ENCODE measurements at regions not wholly inside any gene's neighbourhood (a gene's known extent, or its start where the extent isn't known, plus 50 kb on each side); places are given as distances from the start of the nearest gene placed in this dataset.

GRCh38 chr7:43022008-43022407 lies 89.8 kb downstream of the MRPL32 start:
- Histone ChIP-seq H3K27ac (no peak overlapping the region), H3K9me3 (replicated peaks) (no peaks in the 10 kb centered on the region), H3K36me3 (no peaks in the 10 kb centered on the region), H3K27me3 (replicated peaks) (no peaks in the 10 kb centered on the region; the same call in 1 of the 2 replicates), H3K4me3 (no peak overlapping the region), H3K4me1 (replicated peaks) (no peaks in the 10 kb centered on the region)
- no peak for DNase-seq (ENCODE audit: low read depth in 1 of 2, low spot score in 2 of 2)

- Histone ChIP-seq H3K4me1 (replicated peaks) (peaks cover 3% of the 10 kb centered on the region; the same call in 1 of the 2 replicates), H3K36me3 (no peaks in the 10 kb centered on the region), H3K27ac (no peak overlapping the region), H3K27me3 (replicated peaks) (no peaks in the 10 kb centered on the region), H3K4me3 (no peak overlapping the region), H3K9me3 (replicated peaks) (no peaks in the 10 kb centered on the region)
- DNase-seq (ENCODE audit: low read depth in 1 of 2, low spot score in 2 of 2) = no peak
These were observed 79.1 kb upstream of the HECW1 start for GRCh38 chr7:43033369-43033768.

GRCh38 chr7:43034535-43035002 lies 77.9 kb upstream of the HECW1 start:
- Histone ChIP-seq H3K4me3 (no peak overlapping the region), H3K36me3 (no peaks in the 10 kb centered on the region), H3K9me3 (replicated peaks) (no peaks in the 10 kb centered on the region), H3K27me3 (replicated peaks) (no peaks in the 10 kb centered on the region), H3K27ac (no peak overlapping the region), H3K4me1 (replicated peaks) (peaks cover 7% of the 10 kb centered on the region; the same call in 1 of the 2 replicates)
- no peak for DNase-seq (ENCODE audit: low read depth in 1 of 2, low spot score in 2 of 2)

- H3K36me3 ChIP-seq = no peaks in the 10 kb centered on the region
- H3K4me3 ChIP-seq = no peak overlapping the region
- no peaks in the 10 kb centered on the region for H3K27me3 ChIP-seq (replicated peaks)
- no peak for DNase-seq (ENCODE audit: low read depth in 1 of 2, low spot score in 2 of 2)
- peaks cover 12% of the 10 kb centered on the region; the same call in 1 of the 2 replicates for H3K4me1 ChIP-seq (replicated peaks)
- H3K9me3 ChIP-seq (replicated peaks) = no peaks in the 10 kb centered on the region
- H3K27ac ChIP-seq = no peak overlapping the region
These were observed 74.9 kb upstream of the HECW1 start for GRCh38 chr7:43037531-43037930.

GRCh38 chr7:43038254-43038653 lies 74.2 kb upstream of the HECW1 start:
- H3K27me3 ChIP-seq (replicated peaks) = no peaks in the 10 kb centered on the region
- H3K9me3 ChIP-seq (replicated peaks) = no peaks in the 10 kb centered on the region
- no peak overlapping the region for H3K4me3 ChIP-seq
- no peak overlapping the region for H3K27ac ChIP-seq
- no peaks in the 10 kb centered on the region for H3K36me3 ChIP-seq
- peaks cover 16% of the 10 kb centered on the region; the same call in 1 of the 2 replicates for H3K4me1 ChIP-seq (replicated peaks)
- peak in 1 of 2 experiments; percentile 26 for DNase-seq (ENCODE audit: low read depth in 1 of 2, low spot score in 2 of 2)

- DNase-seq (ENCODE audit: low read depth in 1 of 2, low spot score in 2 of 2) = no peak
- Histone ChIP-seq H3K27ac (no peak overlapping the region), H3K4me1 (replicated peaks) (peaks cover 20% of the 10 kb centered on the region), H3K4me3 (no peak overlapping the region), H3K27me3 (replicated peaks) (no peaks in the 10 kb centered on the region), H3K36me3 (no peaks in the 10 kb centered on the region), H3K9me3 (replicated peaks) (no peaks in the 10 kb centered on the region)
These were observed 73.1 kb upstream of the HECW1 start for GRCh38 chr7:43039346-43039745.

- DNase-seq (ENCODE audit: low read depth in 1 of 2, low spot score in 2 of 2) = no peak
- no peak overlapping the region for H3K27ac ChIP-seq
- no peaks in the 10 kb centered on the region for H3K27me3 ChIP-seq (replicated peaks)
- peaks cover 29% of the 10 kb centered on the region for H3K4me1 ChIP-seq (replicated peaks)
- no peak overlapping the region for H3K4me3 ChIP-seq
- H3K36me3 ChIP-seq = no peaks in the 10 kb centered on the region
- no peaks in the 10 kb centered on the region for H3K9me3 ChIP-seq (replicated peaks)
These were observed 72.0 kb upstream of the HECW1 start for GRCh38 chr7:43040461-43040860.

GRCh38 chr7:43041105-43041504 lies 71.3 kb upstream of the HECW1 start:
- DNase-seq (ENCODE audit: low read depth in 1 of 2, low spot score in 2 of 2) = no peak
- Histone ChIP-seq H3K4me3 (no peak overlapping the region), H3K27me3 (replicated peaks) (no peaks in the 10 kb centered on the region), H3K4me1 (replicated peaks) (peaks cover 29% of the 10 kb centered on the region), H3K9me3 (replicated peaks) (no peaks in the 10 kb centered on the region), H3K27ac (no peak overlapping the region), H3K36me3 (no peaks in the 10 kb centered on the region)

GRCh38 chr7:43041724-43042123 lies 70.7 kb upstream of the HECW1 start:
- no peak overlapping the region for H3K4me3 ChIP-seq
- H3K27me3 ChIP-seq (replicated peaks) = no peaks in the 10 kb centered on the region
- DNase-seq (ENCODE audit: low read depth in 1 of 2, low spot score in 2 of 2) = no peak
- H3K27ac ChIP-seq = no peak overlapping the region
- H3K36me3 ChIP-seq = no peaks in the 10 kb centered on the region
- peaks cover 29% of the 10 kb centered on the region for H3K4me1 ChIP-seq (replicated peaks)
- H3K9me3 ChIP-seq (replicated peaks) = no peaks in the 10 kb centered on the region

GRCh38 chr7:43042302-43042701 lies 70.1 kb upstream of the HECW1 start:
- Histone ChIP-seq H3K27ac (no peak overlapping the region), H3K27me3 (replicated peaks) (no peaks in the 10 kb centered on the region), H3K36me3 (no peaks in the 10 kb centered on the region), H3K4me1 (replicated peaks) (peaks cover 29% of the 10 kb centered on the region), H3K9me3 (replicated peaks) (no peaks in the 10 kb centered on the region), H3K4me3 (no peak overlapping the region)
- DNase-seq (ENCODE audit: low read depth in 1 of 2, low spot score in 2 of 2) = peak in 1 of 2 experiments; percentile 12

- DNase-seq (ENCODE audit: low read depth in 1 of 2, low spot score in 2 of 2) = peak in 1 of 2 experiments; percentile 38
- Histone ChIP-seq H3K4me1 (replicated peaks) (peaks cover 22% of the 10 kb centered on the region), H3K27me3 (replicated peaks) (no peaks in the 10 kb centered on the region), H3K9me3 (replicated peaks) (no peaks in the 10 kb centered on the region), H3K27ac (no peak overlapping the region; the same call in 1 of the 2 replicates), H3K4me3 (no peak overlapping the region), H3K36me3 (no peaks in the 10 kb centered on the region)
These were observed 67.9 kb upstream of the HECW1 start for GRCh38 chr7:43044511-43044910.

- H3K4me1 ChIP-seq (replicated peaks) = no peaks in the 10 kb centered on the region
- H3K9me3 ChIP-seq (replicated peaks) = no peaks in the 10 kb centered on the region
- no peak overlapping the region for H3K27ac ChIP-seq
- H3K4me3 ChIP-seq = no peak overlapping the region
- no peaks in the 10 kb centered on the region for H3K27me3 ChIP-seq (replicated peaks)
- H3K36me3 ChIP-seq = no peaks in the 10 kb centered on the region
- DNase-seq (ENCODE audit: low read depth in 1 of 2, low spot score in 2 of 2) = no peak
These were observed 58.3 kb upstream of the HECW1 start for GRCh38 chr7:43054052-43054722.

GRCh38 chr7:43057141-43057540 lies 55.3 kb upstream of the HECW1 start:
- H3K4me1 ChIP-seq (replicated peaks) = no peaks in the 10 kb centered on the region
- H3K36me3 ChIP-seq = no peaks in the 10 kb centered on the region
- no peak for DNase-seq (ENCODE audit: low read depth in 1 of 2, low spot score in 2 of 2)
- H3K27ac ChIP-seq = no peak overlapping the region
- H3K4me3 ChIP-seq = no peak overlapping the region
- no peaks in the 10 kb centered on the region for H3K27me3 ChIP-seq (replicated peaks)
- no peaks in the 10 kb centered on the region for H3K9me3 ChIP-seq (replicated peaks)

- DNase-seq (ENCODE audit: low read depth in 1 of 2, low spot score in 2 of 2) = no peak
- H3K27me3 ChIP-seq (replicated peaks) = no peaks in the 10 kb centered on the region
- no peaks in the 10 kb centered on the region for H3K36me3 ChIP-seq
- no peak overlapping the region for H3K4me3 ChIP-seq
- no peak overlapping the region for H3K27ac ChIP-seq
- H3K9me3 ChIP-seq (replicated peaks) = no peaks in the 10 kb centered on the region
- H3K4me1 ChIP-seq (replicated peaks) = no peaks in the 10 kb centered on the region
These were observed 54.0 kb upstream of the HECW1 start for GRCh38 chr7:43058271-43059066.
